Tibial nerve (tissue), 4 donors: ENCODE measurements at regions not wholly inside any gene's neighbourhood (a gene's known extent, or its start where the extent isn't known, plus 50 kb on each side); places are given as distances from the start of the nearest gene placed in this dataset. TPM values are rescaled to one million over a fixed set of nuclear protein-coding genes. Genes with fewer than 3 reads are reported as not detected.

ENCODE experiments used
- DNase-seq, 2 donors: peaks; one replicate each; pipeline ENCODE4 v3.0.0-alpha.2; 2019; ENCODE audit warnings: low spot score in 2 of 2
- H3K27ac ChIP-seq, 4 donors: fragments of 200-600 bp; sonication (generic) in 3 of 4; one replicate each; pipeline ENCODE4 v1.5.1; 2017 to 2019; ENCODE audit warnings: mild to moderate bottlenecking in 1 of 4
- H3K27me3 ChIP-seq, 2 donors: fragments of 200-600 bp; sonication (generic) in 1 of 2; one replicate each; pipeline versions ENCODE4 v1.5.1 to v1.6.0; 2017 to 2019
- H3K36me3 ChIP-seq, 3 donors: fragments of 200-600 bp; sonication (generic); one replicate each; pipeline ENCODE4 v1.5.1; 2018 to 2019
- H3K4me1 ChIP-seq, 4 donors: fragments of 200-600 bp; sonication (generic) in 3 of 4; one replicate each; pipeline ENCODE4 v1.5.1; 2017 to 2019
- H3K4me3 ChIP-seq, 4 donors: fragments of 200-600 bp; sonication (generic) in 3 of 4; one replicate each; pipeline ENCODE4 v1.5.1; 2017 to 2019; ENCODE audit warnings: mild to moderate bottlenecking in 1 of 4, moderate library complexity in 1 of 4
- H3K9me3 ChIP-seq, 4 donors: fragments of 200-600 bp; sonication (generic) in 3 of 4; one replicate each; pipeline ENCODE4 v1.5.1; 2017 to 2019
- CTCF ChIP-seq, 5 experiments: fragments of 200-600 bp in 3 of 5; fragments of 450-650 bp in 2 of 5; sonication (generic) in 3 of 5; IDR thresholded peaks; one replicate each; pipeline ENCODE4 v1.5.1; 2016 to 2019; ENCODE audit warnings: antibody characterized with exemption in 5 of 5, mild to moderate bottlenecking in 3 of 5, moderate library complexity in 2 of 5
- EP300 ChIP-seq, 2 donors: sonication (generic); formaldehyde crosslinking; IDR thresholded peaks; one replicate each; pipeline ENCODE4 v1.6.1; 2017; ENCODE audit warnings: antibody characterized with exemption in 2 of 2, mild to moderate bottlenecking in 1 of 2
- POLR2A ChIP-seq, 2 donors: fragments of 450-650 bp; IDR thresholded peaks; one replicate each; pipeline ENCODE4 v1.6.1; 2017; ENCODE audit warnings: antibody characterized with exemption in 2 of 2, mild to moderate bottlenecking in 2 of 2, moderate library complexity in 2 of 2
- WGBS, 2 donors: methylation state at CpG; one replicate each; pipeline ENCODE4 v1.1.5; 2018; 5-methylcytosine and 5-hydroxymethylcytosine counted together
- small RNA-seq: library from RNA; depleted of rRNA; stranded (forward); fragments of <200 nt; gene quantifications from one replicate; pipeline ENCODE3, GENCODE V24; 2016

- Histone ChIP-seq H3K27ac (no peak overlapping the region), H3K9me3 (no peaks in the 10 kb centered on the region), H3K36me3 (no peaks in the 10 kb centered on the region), H3K27me3 (no peaks in the 10 kb centered on the region), H3K4me1 (no peaks in the 10 kb centered on the region), H3K4me3 (no peak overlapping the region)
- TF ChIP-seq EP300 (IDR thresholded peaks at IDR 0.05) (no peak), POLR2A (IDR thresholded peaks at IDR 0.05) (no peak), CTCF (IDR thresholded peaks at IDR 0.05) (no peak)
- 46 to 61% methylated on average over 10 of the region's 10 CpGs for WGBS, 2 donors
- no peak for DNase-seq
Observed at GRCh38 chr2:49210191-49210590, 55.9 kb upstream of the FSHR start.

GRCh38 chr2:49207204-49207603, 52.9 kb upstream of the FSHR start:
- Histone ChIP-seq H3K4me3 (no peak overlapping the region), H3K27me3 (no peaks in the 10 kb centered on the region), H3K36me3 (no peaks in the 10 kb centered on the region), H3K4me1 (no peaks in the 10 kb centered on the region), H3K9me3 (no peaks in the 10 kb centered on the region), H3K27ac (no peak overlapping the region)
- DNase-seq: no peak
- WGBS, 2 donors: 84 to 89% methylated on average over 3 of the region's 3 CpGs
- TF ChIP-seq EP300 (IDR thresholded peaks at IDR 0.05): no peak
- TF ChIP-seq CTCF (IDR thresholded peaks at IDR 0.05): no peak
- TF ChIP-seq POLR2A (IDR thresholded peaks at IDR 0.05): no peak

Small RNA genes lying in the stretch of these regions (small RNA-seq; reads per million reads assigned to genes)
- gene RNU6-439P: not detected
